HUES48 (cell line): ENCODE measurements at regions not wholly inside any gene's neighbourhood (a gene's known extent, or its start where the extent isn't known, plus 50 kb on each side); places are given as distances from the start of the nearest gene placed in this dataset.

Experiments
- H3K27ac ChIP-seq: one replicate; pipeline ENCODE4 v1.7.0; 2013; ENCODE audit warnings: low read depth, low read length, inconsistent platforms
- H3K27me3 ChIP-seq: 2 replicates; pipeline ENCODE4 v1.6.1; 2013; ENCODE audit warnings: mild to moderate bottlenecking, low read length; ENCODE audit not compliant: control insufficient read depth, insufficient read depth
- H3K36me3 ChIP-seq: 2 replicates; pipeline ENCODE4 v1.6.1; 2013; ENCODE audit warnings: low read length; ENCODE audit not compliant: control insufficient read depth, insufficient read depth
- H3K4me1 ChIP-seq: 2 replicates; pipeline ENCODE4 v1.6.1; 2013; ENCODE audit warnings: mild to moderate bottlenecking, low read length; ENCODE audit not compliant: control insufficient read depth, insufficient read depth
- H3K4me3 ChIP-seq: 2 replicates; pipeline ENCODE4 v1.5.1; 2013; ENCODE audit warnings: mild to moderate bottlenecking, low read depth, low read length
- H3K9ac ChIP-seq: 2 replicates; pipeline ENCODE4 v1.6.1; 2013; ENCODE audit warnings: mild to moderate bottlenecking, low read depth, low read length, moderate library complexity
- H3K9me3 ChIP-seq: 2 replicates; pipeline ENCODE4 v1.6.1; 2013; ENCODE audit warnings: low read length; ENCODE audit not compliant: control insufficient read depth, insufficient read depth

- H3K36me3 ChIP-seq = no peaks in the 10 kb centered on the region
- H3K27me3 ChIP-seq = no peaks in the 10 kb centered on the region
- H3K9ac ChIP-seq = no peak overlapping the region
- no peak overlapping the region for H3K4me3 ChIP-seq
- no peaks in the 10 kb centered on the region for H3K9me3 ChIP-seq
- no peaks in the 10 kb centered on the region; the same call in 1 of the 2 replicates for H3K4me1 ChIP-seq
- H3K27ac ChIP-seq = no peak overlapping the region
Measured at GRCh38 chr6:47098570-47098993, 56.5 kb upstream of the ADGRF1 start.

GRCh38 chr6:47097092-47097945, 55.2 kb upstream of the ADGRF1 start:
- no peaks in the 10 kb centered on the region for H3K27me3 ChIP-seq
- H3K27ac ChIP-seq = no peak overlapping the region

GRCh38 chr6:47096211-47096895, 54.2 kb upstream of the ADGRF1 start:
- Histone ChIP-seq H3K9me3 (no peaks in the 10 kb centered on the region), H3K36me3 (no peaks in the 10 kb centered on the region), H3K4me1 (no peaks in the 10 kb centered on the region; the same call in 1 of the 2 replicates), H3K27me3 (no peaks in the 10 kb centered on the region), H3K4me3 (no peak overlapping the region), H3K27ac (no peak overlapping the region), H3K9ac (no peak overlapping the region)

More at GRCh38 chr6:47097092-47097945, 55.2 kb upstream of the ADGRF1 start:
- Histone ChIP-seq H3K9me3 (no peaks in the 10 kb centered on the region), H3K4me1 (no peaks in the 10 kb centered on the region; the same call in 1 of the 2 replicates), H3K4me3 (no peak overlapping the region), H3K36me3 (no peaks in the 10 kb centered on the region), H3K9ac (no peak overlapping the region)

- H3K27ac ChIP-seq = no peak overlapping the region
- H3K4me3 ChIP-seq = no peak overlapping the region
- H3K27me3 ChIP-seq = no peaks in the 10 kb centered on the region
- no peaks in the 10 kb centered on the region; the same call in 1 of the 2 replicates for H3K4me1 ChIP-seq
- no peaks in the 10 kb centered on the region for H3K36me3 ChIP-seq
- no peaks in the 10 kb centered on the region for H3K9me3 ChIP-seq
- H3K9ac ChIP-seq = no peak overlapping the region
Measured at GRCh38 chr6:47094241-47094925, 52.3 kb upstream of the ADGRF1 start.

- Histone ChIP-seq H3K27ac (no peak overlapping the region), H3K4me1 (no peaks in the 10 kb centered on the region; the same call in 1 of the 2 replicates), H3K36me3 (no peaks in the 10 kb centered on the region), H3K27me3 (no peaks in the 10 kb centered on the region), H3K9me3 (no peaks in the 10 kb centered on the region), H3K9ac (no peak overlapping the region), H3K4me3 (no peak overlapping the region)
Measured at GRCh38 chr6:47093169-47093568, 51.0 kb upstream of the ADGRF1 start.

GRCh38 chr6:47091886-47092668, 49.9 kb upstream of the ADGRF1 start:
- no peak overlapping the region for H3K9ac ChIP-seq

More at GRCh38 chr6:47091886-47092668, 49.9 kb upstream of the ADGRF1 start:
- Histone ChIP-seq H3K4me1 (no peaks in the 10 kb centered on the region; the same call in 1 of the 2 replicates), H3K27me3 (no peaks in the 10 kb centered on the region), H3K4me3 (no peak overlapping the region), H3K27ac (no peak overlapping the region), H3K9me3 (no peaks in the 10 kb centered on the region), H3K36me3 (no peaks in the 10 kb centered on the region)
